Activated T-cell treated with anti-CD3 and anti-CD28 coated beads, Interleukin-2, amount 50 U/mL, for 24 hours (primary cell): ENCODE measurements at regions not wholly inside any gene's neighbourhood (a gene's known extent, or its start where the extent isn't known, plus 50 kb on each side); places are given as distances from the start of the nearest gene placed in this dataset.

ENCODE experiments used
- DNase-seq: peaks from one replicate; pipeline ENCODE4 v3.0.0-alpha.2; 2020
- H3K27ac Mint-ChIP-seq: 2 replicates; pipeline ENCODE4 v1.8.0; 2020; ENCODE audit warnings: mild to moderate bottlenecking, mixed read lengths
- H3K27me3 Mint-ChIP-seq: 2 replicates; pipeline ENCODE4 v1.8.0; 2020; ENCODE audit warnings: mixed read lengths
- H3K36me3 Mint-ChIP-seq: 2 replicates; pipeline ENCODE4 v1.8.0; 2020; ENCODE audit warnings: low read depth, mixed read lengths
- H3K4me1 Mint-ChIP-seq: 2 replicates; pipeline ENCODE4 v1.8.0; 2020; ENCODE audit warnings: low read depth, mixed read lengths
- H3K4me3 Mint-ChIP-seq: 2 replicates; pipeline ENCODE4 v1.8.0; 2020; ENCODE audit warnings: mild to moderate bottlenecking, moderate library complexity, mixed read lengths
- H3K9me3 Mint-ChIP-seq: 2 replicates; pipeline ENCODE4 v1.8.0; 2020; ENCODE audit warnings: mixed read lengths

DNA sequence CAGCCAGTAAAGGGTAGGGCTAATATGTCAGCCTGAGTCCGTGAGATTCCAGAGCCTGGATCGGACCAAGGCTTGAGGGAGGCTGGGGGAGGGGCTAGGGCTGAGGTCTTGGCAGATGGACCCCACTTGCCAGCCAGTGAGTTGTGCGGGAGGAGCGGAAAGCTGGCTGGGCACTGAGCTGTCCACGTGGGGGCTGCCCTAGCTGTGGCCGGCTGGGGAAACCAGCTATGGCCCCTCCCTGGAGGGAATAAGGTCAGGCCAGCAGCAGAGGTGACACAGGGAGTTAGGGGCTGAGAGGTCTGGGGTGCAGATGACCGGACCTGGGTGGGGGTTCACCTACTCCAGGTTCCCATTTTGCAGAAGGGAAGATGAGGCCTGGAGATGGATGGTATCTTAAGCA lies 77.3 kb downstream of the UNCX start:
- Mint-ChIP-seq H3K4me3 (no peak overlapping the region), H3K27me3 (no peaks in the 10 kb centered on the region), H3K4me1 (no peaks in the 10 kb centered on the region), H3K36me3 (no peaks in the 10 kb centered on the region), H3K27ac (no peak overlapping the region), H3K9me3 (no peaks in the 10 kb centered on the region)
- no peak for DNase-seq

DNA sequence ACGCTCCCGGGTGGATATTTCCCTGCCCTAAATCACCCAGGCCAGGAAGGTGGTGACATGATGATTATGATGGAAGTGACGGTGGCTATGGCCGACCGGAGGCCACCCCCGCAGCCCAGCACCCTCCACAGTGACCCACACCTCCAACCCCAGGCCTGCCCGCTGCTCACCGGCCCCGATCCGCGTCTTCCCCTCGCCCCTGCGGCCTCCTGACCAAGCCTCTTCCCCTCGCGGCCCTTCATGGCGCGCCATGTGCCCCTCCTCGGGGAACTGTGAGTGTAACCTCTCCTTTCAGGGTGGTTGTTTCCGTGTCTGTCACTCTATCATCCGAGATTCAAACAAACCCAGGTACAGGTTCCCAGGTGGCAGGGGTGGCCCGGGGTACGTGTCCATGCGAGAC lies 78.3 kb downstream of the UNCX start:
- H3K27me3 Mint-ChIP-seq = no peaks in the 10 kb centered on the region

DNA sequence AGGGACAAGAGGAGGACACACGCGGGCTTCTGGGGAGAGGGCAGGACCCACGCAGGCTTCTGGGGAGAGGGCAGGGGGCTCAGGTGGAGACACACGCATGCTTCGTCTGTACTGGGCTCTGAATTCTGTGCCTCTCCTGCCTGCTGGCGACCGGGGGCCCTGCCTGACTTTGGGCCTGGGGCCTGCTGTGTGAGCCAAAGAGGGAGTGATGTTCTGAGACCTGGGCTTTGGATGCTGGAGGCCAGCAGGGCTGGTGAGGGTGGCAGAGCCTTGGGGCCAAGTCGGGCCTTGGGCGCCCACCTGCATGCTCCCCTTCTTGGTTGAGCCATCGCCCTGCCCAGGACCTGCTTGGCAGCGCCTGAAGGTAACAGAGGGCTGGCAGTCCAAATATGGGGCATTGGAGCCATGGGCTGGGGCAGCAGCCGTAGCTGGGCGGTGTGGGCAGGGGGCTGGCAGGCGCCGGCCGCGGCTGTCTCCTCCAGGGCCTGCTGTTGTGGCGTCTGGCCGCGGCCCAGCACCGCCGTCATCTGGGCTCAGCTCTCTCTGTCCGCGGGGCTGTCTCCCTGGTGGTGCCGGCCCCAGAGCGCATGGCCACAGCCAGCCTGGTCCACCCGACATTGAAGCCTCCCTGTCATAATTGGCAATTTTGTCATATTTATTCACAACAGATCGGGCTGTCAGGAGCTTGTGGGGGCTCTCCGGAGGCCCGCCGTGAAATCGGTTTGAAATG lies 78.9 kb downstream of the UNCX start:
- H3K4me3 Mint-ChIP-seq = no peak overlapping the region
- H3K27ac Mint-ChIP-seq = no peak overlapping the region
- no peaks in the 10 kb centered on the region for H3K9me3 Mint-ChIP-seq
- DNase-seq = no peak
- no peaks in the 10 kb centered on the region for H3K4me1 Mint-ChIP-seq
- H3K36me3 Mint-ChIP-seq = no peaks in the 10 kb centered on the region
- no peaks in the 10 kb centered on the region for H3K27me3 Mint-ChIP-seq

More for the DNA sequence above, 78.3 kb downstream of the UNCX start:
- H3K9me3 Mint-ChIP-seq = no peaks in the 10 kb centered on the region
- no peak for DNase-seq
- H3K36me3 Mint-ChIP-seq = no peaks in the 10 kb centered on the region
- no peaks in the 10 kb centered on the region for H3K4me1 Mint-ChIP-seq
- H3K27ac Mint-ChIP-seq = no peak overlapping the region
- H3K4me3 Mint-ChIP-seq = no peak overlapping the region

DNA sequence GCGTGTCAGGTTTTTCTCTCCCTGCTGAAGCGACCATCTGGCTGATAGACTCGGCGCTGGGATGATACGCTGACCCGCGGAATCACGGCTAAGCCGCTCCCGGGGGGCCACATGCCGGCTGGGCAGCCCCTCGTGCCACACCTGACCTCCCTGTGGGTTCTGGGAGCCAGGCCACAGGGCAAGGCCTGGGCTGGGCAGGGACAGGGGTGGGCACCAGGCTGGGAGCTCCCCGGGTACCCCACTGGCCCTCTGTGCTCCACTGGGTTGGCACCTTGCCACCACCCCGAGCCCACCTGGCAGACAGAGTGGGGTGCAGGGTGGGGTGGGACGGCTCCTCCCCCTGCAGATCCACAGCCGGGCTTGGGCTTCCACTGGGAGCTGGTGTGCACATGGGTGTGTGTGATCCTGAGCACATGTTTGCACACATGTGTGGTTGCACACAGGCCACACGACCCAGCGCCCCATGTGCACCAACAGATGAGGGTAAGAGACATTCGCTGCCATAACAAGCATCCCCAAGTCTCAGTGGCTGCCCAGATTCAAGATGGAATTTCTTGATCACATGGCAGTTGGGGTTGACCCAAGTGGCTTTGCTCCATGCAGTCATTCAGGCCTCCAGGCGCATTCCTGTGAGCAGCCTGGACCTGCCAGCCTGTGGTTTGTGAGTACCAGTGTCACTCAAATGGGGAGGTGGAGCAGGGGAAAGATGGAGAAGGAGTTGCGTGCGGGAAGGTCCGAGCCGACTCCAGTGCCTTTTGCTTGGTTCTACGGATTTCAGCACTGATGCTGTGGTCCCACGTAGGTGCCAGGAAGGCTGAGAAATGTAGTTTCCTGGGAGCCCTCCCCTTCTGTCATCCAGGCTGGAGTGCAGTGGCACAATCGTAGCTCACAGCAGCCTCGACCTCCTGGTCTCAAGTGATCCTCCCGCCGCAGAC lies 79.7 kb downstream of the UNCX start:
- Mint-ChIP-seq H3K27me3 (no peaks in the 10 kb centered on the region), H3K4me1 (no peaks in the 10 kb centered on the region), H3K27ac (no peak overlapping the region), H3K9me3 (no peaks in the 10 kb centered on the region), H3K36me3 (no peaks in the 10 kb centered on the region), H3K4me3 (no peak overlapping the region)
- no peak for DNase-seq

DNA sequence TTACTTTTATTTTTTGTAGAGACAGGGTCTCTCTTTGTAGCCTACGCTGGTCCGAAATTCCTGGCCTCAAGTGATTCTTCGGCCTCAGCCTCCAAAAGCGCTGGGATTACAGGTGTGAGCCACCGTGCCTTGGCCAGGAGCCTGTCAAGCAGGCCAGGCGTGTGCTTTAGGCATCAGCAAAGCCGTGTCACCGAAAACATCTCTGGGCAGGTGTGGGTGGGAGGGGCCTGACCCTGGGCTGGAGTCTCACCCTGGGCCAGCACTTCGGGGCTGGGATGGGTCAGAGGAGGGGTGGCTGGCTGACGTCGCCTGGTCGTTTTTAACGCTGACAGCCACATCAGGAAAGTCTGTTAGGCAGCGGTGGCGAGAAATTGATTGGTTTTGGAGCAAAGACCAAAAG lies 80.9 kb downstream of the UNCX start:
- Mint-ChIP-seq H3K36me3 (no peaks in the 10 kb centered on the region), H3K4me3 (no peak overlapping the region), H3K9me3 (no peaks in the 10 kb centered on the region), H3K27ac (no peak overlapping the region), H3K4me1 (no peaks in the 10 kb centered on the region), H3K27me3 (no peaks in the 10 kb centered on the region)
- no peak for DNase-seq

DNA sequence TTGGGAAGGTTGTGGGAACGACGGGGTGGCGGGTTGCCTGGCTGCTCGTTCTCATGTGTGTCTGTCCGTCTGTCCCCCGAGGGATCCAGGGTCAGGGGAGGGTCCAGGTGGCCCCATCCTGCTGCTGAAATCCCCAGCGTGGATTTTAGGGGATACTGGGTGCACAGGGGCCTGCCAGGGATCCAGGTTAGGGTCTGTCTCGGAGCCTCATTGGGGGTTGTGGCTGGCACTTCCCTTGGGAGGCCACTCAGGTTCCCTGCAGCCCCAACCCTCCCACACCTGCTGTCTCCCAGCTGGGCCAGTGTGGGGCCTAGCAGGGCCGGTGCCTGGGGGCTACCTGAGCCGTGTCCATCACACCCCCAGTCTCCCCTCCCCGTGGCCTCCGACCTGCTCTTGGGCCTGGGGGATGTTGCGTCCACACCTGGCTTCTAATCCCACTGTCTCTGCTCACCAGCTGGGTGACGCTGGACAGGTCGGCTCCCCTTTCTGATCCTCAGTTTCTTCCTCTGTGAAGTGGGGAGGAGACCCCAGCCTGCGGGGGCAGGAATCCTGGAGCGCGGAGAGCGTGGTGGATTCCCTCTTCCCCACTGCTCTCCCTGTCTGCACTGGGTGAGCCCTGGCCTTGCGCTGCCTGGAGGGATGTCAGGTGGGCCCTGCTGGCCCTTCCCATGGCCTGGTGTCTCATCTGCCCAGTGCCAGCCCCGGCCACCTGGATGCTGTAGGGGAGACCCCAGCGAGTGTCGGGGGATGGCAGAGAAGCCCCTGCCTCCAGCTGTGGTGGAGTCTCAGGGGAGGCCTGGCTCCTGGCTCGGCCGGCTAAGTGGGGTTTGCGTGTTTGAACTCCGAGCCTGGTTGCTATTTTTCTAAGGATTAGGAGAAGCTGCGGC lies 81.6 kb downstream of the UNCX start:
- no peak overlapping the region for H3K4me3 Mint-ChIP-seq
- H3K27ac Mint-ChIP-seq = no peak overlapping the region
- DNase-seq = no peak
- no peaks in the 10 kb centered on the region for H3K36me3 Mint-ChIP-seq
- H3K27me3 Mint-ChIP-seq = no peaks in the 10 kb centered on the region
- H3K9me3 Mint-ChIP-seq = no peaks in the 10 kb centered on the region
- H3K4me1 Mint-ChIP-seq = no peaks in the 10 kb centered on the region

DNA sequence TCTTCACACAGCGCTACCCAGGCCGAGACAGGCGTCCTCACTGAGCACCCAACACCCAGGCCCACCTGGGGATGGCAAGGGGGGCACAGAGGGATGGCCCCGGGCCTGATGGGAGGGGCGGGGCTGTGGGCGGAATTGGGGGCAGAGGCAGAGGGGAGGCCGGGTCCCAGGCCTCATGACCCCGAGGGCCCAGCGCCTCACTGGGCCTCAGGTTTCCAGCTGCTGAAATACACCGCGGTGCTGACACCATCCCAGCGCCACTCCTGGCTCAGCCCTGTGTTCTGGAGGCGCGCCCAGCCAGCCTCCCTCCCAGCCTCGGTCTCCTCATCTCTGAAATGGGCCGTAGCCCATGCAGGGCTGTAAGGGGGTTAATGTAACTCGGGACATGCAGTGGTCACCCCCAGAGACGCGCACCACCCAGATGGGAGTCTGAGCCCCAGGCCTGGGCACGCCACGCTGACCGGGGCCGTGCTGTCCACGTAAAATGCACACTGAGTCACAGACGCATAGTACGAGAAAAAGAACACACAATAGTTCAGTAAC lies 82.3 kb downstream of the UNCX start:
- H3K4me1 Mint-ChIP-seq = no peaks in the 10 kb centered on the region
- no peak overlapping the region for H3K4me3 Mint-ChIP-seq
- no peak overlapping the region for H3K27ac Mint-ChIP-seq
- no peaks in the 10 kb centered on the region for H3K36me3 Mint-ChIP-seq
- no peaks in the 10 kb centered on the region for H3K27me3 Mint-ChIP-seq
- no peak for DNase-seq
- H3K9me3 Mint-ChIP-seq = no peaks in the 10 kb centered on the region

DNA sequence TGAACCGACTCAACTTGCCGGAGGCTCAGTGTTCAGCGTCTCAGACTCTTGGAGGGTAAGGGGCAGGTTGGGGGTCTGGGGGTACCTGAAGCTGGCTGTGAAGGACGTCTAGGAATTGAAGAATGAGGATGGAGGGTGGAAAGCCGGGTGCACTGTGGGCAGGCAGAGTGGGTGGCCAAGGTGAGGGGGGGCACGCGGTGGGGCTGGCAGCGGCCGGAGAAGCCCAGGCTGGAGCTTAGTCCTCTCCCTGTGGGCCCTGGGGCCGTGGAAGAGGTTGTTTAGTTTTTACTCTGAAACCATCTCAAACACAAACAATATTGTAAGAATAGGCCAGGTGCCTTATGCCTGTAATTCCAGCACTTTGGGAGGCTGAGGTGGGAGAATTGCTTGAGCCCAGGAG lies 83.4 kb downstream of the UNCX start:
- Mint-ChIP-seq H3K27me3 (no peaks in the 10 kb centered on the region), H3K4me3 (no peak overlapping the region), H3K4me1 (no peaks in the 10 kb centered on the region), H3K27ac (no peak overlapping the region), H3K36me3 (no peaks in the 10 kb centered on the region), H3K9me3 (no peaks in the 10 kb centered on the region)
- DNase-seq = no peak

DNA sequence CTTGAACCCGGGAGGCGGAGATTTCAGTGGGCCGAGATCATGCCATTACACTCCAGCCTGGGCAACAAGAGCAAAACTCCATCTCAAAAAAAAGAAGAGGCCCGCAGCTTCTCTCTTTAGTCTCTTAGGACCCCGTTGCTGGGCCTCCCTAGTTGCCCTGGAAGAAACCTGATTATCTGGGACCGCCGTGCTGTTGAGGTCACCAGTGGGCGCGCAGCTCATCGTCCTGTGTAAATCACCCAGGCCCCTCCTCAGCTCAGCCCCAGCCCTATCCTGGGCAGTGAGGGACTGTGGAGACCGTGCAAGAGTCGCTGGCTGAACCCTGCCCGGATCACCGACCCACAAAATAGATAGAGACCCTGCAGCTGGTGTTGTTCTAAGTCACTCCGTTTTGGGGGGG lies 85.0 kb downstream of the UNCX start:
- Mint-ChIP-seq H3K36me3 (no peaks in the 10 kb centered on the region), H3K27me3 (peaks cover 5% of the 10 kb centered on the region), H3K4me3 (no peak overlapping the region), H3K27ac (no peak overlapping the region), H3K9me3 (no peaks in the 10 kb centered on the region), H3K4me1 (no peaks in the 10 kb centered on the region)
- DNase-seq = no peak

DNA sequence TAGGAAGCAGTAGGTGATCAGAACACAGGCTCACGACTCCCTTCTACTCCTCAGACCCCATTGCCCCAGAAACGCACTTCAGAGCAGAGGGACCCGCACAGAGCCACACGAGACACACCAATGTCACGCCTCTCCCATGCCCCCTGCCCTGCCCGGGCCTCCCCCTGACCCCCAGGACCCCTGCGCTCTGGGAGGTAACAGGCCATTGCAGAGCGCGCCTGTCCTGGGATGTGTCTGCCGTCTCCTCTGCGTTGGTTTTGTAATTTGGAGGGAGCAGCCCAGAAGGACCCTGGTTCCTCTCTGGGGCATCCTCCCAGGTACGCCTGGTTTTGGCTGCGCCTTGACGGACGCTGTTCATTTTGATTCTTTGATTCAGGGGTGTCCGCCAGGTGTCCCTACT lies 85.4 kb downstream of the UNCX start:
- H3K36me3 Mint-ChIP-seq = no peaks in the 10 kb centered on the region
- no peaks in the 10 kb centered on the region for H3K9me3 Mint-ChIP-seq
- no peaks in the 10 kb centered on the region for H3K4me1 Mint-ChIP-seq
- no peak overlapping the region for H3K27ac Mint-ChIP-seq
- no peak for DNase-seq
- H3K4me3 Mint-ChIP-seq = no peak overlapping the region
- peaks cover 5% of the 10 kb centered on the region for H3K27me3 Mint-ChIP-seq

DNA sequence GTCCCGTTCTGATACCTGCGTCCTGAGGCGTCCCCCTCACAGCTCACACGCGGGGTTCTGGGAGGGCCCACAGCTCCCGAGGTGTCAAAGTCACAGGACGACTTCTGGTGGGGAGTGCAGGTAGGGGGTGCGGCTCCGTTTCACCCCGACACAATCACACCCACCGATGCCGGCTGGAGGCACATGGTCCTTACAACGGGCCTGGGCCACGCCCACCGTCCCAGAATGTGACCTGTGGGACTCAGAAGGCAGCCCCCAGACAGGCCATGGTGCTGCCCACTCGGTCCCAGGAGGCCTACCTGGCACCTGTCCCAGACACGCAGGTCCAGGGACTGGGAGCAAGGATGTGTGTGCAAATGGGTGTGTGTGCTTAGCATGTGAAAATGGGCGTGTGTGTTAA lies 86.0 kb downstream of the UNCX start:
- Mint-ChIP-seq H3K36me3 (no peaks in the 10 kb centered on the region), H3K27me3 (peaks cover 8% of the 10 kb centered on the region), H3K4me1 (no peaks in the 10 kb centered on the region), H3K27ac (no peak overlapping the region), H3K9me3 (no peaks in the 10 kb centered on the region), H3K4me3 (no peak overlapping the region)
- no peak for DNase-seq

DNA sequence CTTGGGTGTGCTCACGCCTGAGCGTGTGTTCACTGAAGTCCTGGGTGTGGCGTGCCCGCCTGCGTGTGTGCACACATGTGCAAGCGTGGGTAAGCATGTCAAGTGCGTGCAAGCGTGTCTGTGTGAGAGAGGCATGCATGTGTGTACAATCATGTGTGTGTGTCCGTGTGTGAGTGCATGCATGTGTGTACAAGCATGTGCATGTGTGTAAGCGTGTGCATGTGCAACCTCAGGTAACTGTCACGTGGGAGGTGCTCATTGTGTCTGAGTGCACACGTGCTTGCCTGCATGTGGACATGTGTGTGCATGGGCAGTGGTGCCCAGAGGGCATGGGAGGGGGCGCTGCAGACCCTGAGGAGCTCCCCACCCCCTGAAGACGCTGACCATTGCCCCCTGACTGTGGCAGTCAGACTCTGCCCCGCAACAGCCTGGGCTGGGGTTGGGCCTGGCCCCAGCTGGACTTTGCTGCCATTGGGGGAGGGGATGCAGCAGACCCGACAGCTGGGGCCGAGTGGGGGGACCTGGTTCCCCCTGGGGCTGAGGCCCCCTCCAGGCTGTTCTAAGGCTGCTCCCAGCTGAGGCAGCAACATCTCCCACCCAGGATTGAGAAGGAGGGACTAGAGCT lies 88.1 kb downstream of the UNCX start:
- H3K27ac Mint-ChIP-seq = no peak overlapping the region

DNA sequence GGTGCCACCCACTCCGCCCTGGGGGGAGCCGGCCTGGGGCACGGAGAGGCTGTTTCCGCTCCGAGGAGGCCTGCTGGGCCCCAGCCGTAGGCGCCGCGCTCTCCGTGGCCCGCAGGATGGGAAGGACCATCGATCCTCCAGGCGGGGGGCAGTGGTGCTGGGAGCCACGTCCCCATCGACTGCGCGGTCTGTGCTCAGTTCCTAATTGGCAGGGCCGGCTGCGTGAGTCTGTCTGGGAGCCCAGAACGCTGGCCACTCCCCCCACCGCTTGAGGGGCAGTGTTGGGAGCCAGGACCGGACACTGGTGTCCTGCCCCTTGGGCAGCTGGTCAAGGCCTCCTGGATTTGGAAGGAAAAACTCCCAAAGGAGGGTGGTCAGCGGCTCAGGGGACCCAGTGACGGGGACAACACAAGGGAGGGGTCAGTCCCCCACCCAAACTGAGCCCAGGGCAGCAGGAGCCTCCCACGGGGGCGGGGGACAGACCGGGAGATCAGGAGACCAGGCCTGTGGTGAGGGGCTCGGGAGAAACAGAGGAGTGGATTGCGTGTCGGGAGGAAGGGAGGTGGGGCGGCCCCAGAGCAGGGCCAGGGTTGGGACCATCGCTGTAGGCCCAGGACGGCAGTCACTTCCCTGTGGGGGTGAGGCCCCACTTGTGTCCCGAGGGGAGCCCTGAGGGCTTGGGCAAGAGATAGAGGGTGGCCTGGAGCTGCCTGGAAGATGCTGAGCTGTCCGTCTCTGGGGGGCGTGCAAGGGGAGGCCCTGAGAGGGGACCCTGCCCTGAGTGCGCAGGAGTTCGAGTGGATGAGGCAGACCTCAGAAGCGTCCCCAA lies 89.0 kb downstream of the UNCX start:
- DNase-seq = no peak
- H3K27ac Mint-ChIP-seq = no peak overlapping the region
- H3K9me3 Mint-ChIP-seq = no peaks in the 10 kb centered on the region
- H3K4me1 Mint-ChIP-seq = no peaks in the 10 kb centered on the region
- peaks cover 20% of the 10 kb centered on the region for H3K27me3 Mint-ChIP-seq
- H3K36me3 Mint-ChIP-seq = no peaks in the 10 kb centered on the region
- no peak overlapping the region for H3K4me3 Mint-ChIP-seq

More for the DNA sequence above, 88.1 kb downstream of the UNCX start:
- Mint-ChIP-seq H3K9me3 (no peaks in the 10 kb centered on the region), H3K4me3 (no peak overlapping the region), H3K27me3 (peaks cover 18% of the 10 kb centered on the region), H3K4me1 (no peaks in the 10 kb centered on the region), H3K36me3 (no peaks in the 10 kb centered on the region)
- DNase-seq = no peak
